GM18502 (cell line): ENCODE measurements at regions not wholly inside any gene's neighbourhood (a gene's known extent, or its start where the extent isn't known, plus 50 kb on each side); places are given as distances from the start of the nearest gene placed in this dataset.

ENCODE experiments used
- ATAC-seq: cut with Tn5 transposase; IDR thresholded peaks from one replicate; pipeline ENCODE4 v1.9.1; 2021; ENCODE audit warnings: mild to moderate bottlenecking; ENCODE audit not compliant: unreplicated experiment, poor library complexity

DNA sequence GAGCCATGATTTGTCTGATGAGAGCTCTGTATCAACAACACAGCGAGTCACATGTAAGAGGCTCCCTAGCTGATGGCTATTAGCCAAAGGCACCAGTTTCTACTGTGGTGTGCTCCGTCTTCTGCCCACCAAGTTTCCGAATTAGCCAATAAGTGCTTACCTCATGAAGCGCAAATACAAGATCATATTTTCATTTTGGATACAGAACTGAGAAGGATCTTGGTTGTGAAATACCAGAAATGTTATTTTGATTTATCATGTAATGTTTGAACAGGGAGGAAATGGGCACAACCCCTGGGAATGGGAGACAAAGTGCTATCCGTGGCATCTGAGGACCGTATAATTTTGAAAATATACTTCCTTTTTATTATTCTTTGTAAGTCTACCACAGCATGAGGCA is 234.3 kb downstream of the DACT1 start:
- no peak for ATAC-seq

DNA sequence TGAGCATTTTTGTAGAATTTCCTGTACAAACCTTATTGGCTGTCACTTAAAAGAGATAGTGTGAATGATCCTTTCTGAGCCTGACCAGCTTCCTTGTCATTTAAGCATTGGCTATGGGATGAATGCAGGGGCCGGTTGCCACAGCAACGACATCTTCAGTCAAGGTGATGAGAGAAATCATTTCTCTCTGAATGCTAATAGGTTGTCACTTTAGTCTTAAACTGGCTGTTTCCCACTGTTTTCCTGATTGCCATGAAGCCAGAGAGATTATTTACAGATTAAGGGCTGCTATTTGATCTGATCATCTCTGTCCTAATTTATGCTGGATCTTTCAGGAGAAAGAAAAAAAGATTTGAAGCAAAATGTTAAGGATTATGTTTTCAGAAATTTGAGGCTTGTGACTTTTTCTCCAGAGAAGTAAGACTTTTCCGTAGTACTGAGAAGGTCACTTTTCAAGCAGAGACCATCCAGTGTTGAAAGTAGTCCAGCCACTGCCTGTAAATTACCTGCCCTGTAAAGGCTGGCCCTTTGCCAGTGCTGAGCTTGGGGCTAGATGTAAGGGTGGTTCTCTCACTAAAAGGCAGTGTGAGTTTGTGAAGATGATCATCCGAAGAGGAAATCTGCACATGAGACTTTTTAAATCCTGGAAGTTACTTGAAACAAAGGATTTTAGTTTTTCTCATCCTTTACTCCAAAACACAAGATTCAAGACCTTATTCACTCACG is 235.6 kb downstream of the DACT1 start:
- ATAC-seq, result no peak

DNA sequence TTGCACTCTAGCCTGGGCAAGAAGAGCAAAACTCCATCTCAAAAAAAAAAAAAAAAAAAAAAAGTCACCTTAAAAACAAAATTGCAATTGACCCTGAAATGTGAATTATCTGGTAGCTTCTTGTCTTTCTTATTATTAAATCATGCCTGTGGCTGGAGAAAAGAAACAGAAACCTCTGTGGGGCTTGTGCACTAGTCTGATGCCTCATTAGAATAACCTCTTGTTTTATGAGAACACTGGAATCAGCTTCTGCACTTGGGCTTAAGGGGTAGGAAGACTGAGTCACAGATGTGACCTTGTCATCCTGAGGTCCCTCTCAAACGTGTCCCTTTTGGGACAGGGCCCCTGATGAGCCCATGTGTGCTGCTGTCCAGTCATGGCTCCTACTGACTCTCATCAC is 237.9 kb downstream of the DACT1 start:
- ATAC-seq, result no peak

DNA sequence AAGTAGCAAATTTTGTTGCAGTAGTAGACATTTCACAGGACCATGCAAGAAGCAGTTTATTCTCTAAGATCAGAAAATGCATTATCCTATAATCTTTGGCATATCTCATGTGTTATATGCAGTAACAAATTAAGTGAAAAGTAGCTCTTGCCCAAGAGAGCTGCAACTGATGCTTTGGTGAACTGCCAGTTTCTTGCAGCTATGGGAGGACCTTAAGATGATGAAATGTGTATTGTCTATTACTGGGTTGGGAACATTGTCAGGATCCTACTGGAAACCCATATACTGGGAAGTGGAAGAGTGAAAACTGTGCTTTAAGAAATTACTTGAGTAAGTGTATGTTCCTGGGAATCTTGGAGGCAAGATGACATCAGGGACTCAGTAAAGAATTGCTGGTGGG is 238.8 kb downstream of the DACT1 start:
- ATAC-seq, result no peak

DNA sequence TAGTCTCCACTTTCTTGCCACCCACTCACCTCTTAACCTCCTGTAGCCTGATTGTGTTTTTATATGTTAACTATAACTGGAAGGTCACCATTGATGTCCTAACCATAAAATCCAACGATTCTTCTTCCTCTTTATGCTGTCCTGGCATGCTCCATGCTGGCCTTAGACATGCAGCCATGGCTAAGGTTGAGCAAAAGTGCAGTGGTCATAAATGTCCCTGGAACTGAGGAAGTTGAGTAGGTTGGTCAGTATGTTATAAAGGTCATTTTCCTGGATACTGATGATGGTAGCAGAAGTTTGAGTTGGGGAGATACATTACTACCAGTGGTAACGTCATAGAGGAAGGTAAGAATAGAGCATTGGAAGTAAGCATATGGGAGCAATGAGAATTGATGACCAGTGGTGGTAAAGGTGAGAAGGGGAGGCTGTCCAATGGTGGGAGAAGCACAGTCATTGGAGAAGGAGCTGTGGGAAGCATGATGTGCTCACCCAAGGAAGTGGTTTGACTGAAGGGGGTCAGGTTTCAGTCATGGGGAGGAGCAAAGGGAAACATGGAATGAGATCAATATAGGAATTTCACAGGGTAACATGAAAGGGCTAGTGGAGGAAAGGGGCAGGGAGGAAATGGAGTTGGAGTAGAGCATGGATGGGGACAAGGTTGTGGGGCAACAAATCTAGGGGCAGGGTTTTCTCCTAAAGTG is 240.8 kb downstream of the DACT1 start:
- ATAC-seq, result no peak

DNA sequence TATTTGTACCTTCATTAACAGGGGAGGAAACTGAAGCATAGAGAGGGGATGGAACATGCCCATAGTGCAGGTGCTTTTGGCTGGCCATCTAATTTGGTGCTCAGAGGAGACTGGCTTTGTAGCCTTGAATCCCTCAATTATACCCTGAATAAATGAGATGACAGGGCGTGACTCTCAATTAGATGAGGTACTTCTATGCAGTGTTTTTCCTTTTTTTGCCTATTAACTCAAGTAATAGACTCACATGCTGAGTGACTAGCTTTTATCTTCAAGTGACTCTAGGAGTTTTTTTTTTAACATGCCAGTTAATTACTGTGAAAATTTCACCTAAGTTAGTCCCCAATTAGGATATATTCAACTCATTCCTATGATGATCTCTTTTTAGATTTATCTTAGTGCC is 243.7 kb downstream of the DACT1 start:
- ATAC-seq, result no peak

DNA sequence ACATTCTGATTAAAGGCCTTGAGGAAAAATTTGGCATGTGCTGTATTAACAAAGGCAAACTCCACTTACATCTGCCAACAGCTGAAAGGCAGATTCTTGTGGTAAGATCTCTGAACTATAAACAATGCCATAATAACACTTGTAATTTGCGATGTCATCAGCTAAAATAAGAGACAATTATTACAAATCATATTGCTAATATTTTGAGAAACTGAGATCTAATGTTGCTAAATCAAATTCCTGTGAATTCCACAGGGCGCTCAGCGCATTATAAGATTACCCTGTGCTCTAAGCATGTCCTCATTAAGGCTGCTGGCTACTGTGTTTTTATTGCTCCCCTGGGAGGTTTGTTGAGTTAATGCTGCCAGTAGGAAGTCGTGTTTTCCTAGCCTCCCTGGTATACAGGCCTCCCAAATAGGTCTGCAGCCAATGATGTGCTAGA is 244.8 kb downstream of the DACT1 start:
- no peak for ATAC-seq

DNA sequence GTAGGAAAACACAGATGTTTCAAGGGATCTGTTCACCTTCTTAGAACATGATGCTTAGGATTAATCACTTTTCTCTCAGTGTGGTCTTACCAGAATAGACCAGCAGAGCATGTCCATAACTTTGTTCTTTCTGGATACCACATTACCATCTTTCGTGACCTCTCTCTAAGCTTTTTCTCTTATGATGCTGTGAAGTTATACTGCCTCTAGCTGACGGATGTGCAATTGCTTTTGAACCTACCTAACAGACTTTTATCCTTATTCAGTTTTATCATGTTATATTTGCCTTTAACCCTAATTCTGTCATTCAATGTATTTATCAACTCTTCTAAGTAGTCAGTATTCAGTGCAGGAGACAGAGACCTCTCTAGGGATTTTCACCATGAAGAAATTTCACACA is 246.7 kb downstream of the DACT1 start:
- no peak for ATAC-seq

DNA sequence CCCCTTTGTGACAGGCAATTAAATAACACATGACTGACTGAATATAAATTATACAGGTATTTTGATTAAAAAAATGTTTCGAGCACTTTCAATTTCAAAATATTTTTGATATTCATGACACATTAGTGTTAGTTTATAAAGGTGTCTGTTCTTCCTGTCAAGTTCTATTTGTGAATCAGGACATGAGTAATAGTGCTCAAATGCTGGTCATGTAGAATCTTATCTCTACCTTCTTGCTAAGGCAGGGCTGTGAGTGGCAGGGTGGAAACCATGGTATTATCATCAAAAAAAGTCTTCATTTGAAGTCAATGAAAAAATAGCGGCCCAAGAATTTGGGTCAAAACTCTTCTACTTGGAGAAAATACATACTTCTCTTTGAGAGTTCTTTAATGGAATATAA is 250.2 kb downstream of the DACT1 start:
- no peak for ATAC-seq

DNA sequence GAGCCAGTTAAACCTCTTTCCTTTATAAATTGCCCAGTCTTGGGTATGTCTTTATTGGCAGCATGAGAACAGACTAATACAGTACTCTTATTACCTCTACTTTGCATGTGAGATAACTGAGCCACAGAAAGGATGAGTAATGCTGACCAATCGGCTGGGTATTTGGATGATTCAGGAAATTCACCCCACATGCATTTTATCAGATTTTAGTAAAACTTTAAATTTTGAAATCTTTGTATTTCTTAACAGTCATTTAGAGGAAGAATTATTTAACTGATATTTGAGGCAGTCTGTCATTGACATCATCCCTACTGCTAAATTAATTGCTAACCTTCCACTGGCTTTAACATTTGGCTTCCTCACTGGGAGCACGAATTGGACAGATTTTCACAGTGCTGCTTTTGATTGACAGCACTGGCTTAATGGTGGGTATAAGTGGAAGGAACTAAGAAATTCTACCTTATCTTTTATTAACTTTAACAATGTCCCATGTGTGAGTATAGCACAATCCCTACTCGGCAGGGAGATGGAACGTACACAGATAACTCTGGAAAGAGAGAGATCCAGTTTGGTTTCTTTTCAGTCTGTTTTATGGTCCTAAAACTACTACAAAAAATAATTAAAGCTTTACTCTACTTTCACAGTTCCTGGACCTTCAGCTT is 261.0 kb downstream of the DACT1 start:
- no peak for ATAC-seq

DNA sequence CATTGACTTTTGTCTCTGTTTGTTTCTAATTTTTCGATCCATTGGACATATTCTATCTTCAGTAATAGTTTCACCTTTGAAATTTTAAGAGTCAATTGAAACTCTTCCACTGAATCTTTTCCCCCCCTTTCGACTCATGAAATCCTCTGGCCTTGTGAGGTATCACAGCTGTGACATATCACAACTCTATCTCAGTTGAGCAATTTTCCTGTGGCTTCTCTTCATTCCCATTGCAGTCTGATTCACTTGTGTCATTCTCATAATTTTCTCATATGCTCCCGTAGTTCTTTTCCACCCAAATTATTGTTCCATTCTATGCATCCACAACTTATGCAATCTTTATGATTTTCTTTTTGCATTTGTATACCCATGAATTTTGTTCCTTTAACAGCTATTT is 261.6 kb downstream of the DACT1 start:
- no peak for ATAC-seq

DNA sequence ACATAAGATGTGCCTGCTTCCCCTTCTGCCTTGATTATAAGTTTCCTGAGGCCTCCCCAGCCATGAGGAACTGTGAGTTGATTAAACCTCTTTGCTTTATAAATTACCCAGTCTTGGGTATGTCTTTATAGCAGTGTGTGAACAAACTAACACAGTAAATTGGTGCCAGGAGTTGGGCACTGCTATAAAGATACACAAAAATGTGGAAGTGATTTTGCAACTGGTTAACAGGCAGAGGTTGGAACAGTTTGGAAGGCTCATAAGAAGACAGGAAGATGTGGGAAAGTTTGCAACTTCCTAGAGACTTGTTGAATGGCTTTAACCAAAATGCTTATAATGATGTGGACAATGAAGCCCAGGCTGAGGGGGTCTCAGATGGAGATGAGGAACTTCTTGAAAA is 264.1 kb downstream of the DACT1 start:
- ATAC-seq, result no peak

DNA sequence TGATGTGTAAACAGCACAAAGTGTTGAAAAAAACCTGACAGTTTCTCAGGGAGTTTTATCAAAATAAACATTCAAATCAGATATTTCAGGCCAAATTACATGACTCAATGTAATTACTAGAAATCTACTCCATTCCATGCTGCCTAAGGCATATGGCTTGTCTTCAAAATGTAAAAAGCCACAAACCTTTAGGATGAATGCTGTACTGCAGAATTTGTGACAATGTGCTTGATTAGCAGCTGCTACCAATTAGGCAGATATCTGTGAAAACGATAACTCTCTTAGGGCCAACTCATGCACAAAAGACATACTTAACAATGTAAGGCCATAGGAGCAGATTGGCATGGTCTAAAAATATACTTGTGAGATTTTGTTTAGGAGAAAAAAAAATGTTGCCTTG is 267.0 kb downstream of the DACT1 start:
- no peak for ATAC-seq

DNA sequence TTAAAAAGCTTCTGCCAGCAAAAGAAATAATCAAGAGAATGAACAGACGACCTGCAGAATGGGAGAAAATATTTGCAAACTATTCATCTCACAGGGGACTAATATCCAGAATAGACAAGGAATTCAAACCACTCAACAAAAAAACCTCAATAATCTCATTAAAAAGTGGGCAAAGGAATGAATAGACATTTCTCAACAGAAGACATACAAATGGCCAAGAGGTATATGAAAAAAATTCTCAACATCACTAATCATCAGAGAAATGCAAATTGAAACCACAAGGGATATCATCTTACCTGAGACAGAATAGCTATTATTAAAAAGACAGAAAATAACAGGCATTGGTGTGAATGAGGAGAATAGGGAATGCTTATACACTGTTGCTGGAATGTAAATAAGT is 270.0 kb downstream of the DACT1 start:
- no peak for ATAC-seq

DNA sequence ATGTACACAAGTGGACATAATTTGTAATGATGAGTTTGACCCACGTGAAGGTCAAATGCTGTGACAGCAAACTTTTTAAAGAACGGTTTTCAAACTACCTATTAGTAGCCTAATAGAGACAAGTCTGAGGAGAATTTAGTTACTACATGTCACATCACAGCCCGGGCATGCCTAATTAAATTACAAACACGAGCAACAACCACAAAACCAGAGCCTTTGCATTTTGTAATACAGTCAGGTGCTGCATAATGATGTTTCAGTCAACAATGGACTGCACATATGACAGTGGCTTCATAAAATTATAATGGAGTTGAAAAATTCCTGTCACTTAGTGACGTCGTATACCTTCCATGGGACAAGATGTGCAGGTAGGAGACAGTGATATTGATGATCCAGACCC is 274.5 kb downstream of the DACT1 start:
- no peak for ATAC-seq

DNA sequence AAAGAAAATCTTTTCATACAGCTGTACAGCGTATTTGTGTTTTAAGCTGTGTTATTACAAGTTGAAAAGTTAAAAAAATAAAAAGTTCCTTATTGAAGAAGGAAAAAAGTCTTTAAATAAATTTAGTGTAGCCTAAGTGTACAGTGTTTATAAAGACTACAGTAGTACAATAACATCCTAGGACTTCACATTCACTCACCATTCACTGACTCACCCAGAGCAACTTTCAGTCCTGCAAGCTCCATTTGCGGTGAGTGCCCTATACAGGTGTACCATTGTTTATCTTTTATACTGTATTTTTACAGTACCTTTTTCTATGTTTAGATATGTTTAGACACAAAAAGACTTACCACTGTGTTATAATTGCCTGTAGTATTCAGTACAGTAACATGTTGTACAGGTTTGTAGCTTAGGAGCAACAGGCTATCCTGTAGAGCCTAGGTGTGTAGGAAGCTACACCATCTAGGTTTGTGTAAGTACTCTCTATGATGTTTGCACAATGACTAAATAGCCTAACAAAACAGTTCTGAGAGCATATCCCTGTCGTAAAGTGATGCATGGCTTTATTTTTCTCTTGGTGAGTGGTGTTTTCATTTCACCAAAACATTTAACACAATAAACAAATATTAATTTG is 275.2 kb downstream of the DACT1 start:
- no peak for ATAC-seq

DNA sequence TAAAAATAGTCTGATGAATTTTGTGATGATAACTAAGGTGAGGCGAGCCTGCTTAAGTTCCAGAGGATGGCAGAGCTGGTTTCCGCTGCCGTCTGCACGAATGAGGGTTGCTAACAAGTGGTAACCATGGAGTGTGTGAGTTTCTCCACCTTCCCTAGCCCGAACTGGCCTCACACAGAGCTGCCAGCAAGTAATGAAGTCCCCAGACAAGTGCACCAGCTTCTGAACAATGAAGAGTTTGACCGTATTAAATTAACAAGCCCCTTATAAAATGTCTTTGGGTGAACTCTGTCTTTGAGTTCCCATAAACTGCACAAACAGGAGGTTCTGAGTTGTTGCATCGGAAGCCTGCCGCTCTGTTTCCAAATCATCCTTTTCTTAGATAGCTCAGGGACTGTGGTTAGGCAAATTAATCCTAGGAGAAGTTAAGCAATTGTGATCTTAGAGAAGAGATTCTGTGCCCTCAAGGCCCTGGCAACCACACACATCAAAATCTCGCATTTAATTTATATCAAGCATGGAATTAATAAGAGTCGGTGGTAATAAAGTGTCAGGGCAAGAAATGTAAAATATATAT is 274.1 kb upstream of the DAAM1 start:
- ATAC-seq, result no peak

DNA sequence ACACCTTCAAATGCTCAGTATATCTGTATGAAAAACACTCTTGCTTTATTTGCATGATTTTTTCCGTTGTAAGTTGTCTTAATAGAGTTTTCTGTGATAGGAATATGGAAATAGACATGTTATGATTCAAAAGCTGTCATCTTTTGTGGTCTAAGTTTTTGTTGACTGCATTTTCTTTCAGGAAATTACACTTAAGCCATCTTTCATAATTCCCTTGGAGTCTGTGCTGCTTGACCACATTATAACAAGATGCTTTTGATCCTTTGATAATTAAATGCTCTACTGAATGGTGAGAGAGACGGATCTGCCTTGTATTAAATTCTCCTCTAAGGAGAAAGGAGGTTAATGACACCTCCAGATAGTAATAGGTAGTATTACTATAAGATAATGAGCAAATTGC is 272.8 kb upstream of the DAAM1 start:
- ATAC-seq, result no peak

DNA sequence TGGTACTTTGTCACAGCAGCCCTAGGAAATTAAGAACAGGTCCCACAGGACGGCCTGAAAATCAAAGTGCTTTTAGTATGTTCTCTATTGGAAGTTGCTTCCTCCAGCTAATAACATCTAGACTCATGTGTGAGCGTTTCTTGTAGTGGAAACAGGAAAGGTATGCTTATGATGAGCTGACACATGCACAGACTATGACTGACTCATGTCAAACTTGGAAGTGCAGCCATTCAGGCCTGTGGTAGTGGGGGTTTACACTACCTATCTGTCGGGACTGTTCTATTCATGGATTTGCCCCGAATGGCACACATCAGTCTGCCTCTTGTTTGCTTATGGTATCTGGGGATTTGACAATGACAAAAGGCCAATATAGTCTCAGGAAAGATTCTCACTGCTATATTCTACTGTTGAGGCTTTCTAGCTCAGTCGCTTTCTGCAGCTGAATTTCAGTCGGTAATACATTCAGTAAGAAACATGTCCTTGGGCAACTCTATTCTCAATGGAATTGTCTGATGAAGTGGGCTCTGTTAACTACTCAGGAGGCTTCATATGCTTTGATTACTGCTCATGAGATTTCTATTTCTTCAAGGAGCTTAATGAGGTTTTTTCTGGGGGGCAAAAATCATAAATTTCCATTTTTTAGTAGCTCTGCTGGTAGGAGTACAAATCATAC is 270.3 kb upstream of the DAAM1 start:
- no peak for ATAC-seq

DNA sequence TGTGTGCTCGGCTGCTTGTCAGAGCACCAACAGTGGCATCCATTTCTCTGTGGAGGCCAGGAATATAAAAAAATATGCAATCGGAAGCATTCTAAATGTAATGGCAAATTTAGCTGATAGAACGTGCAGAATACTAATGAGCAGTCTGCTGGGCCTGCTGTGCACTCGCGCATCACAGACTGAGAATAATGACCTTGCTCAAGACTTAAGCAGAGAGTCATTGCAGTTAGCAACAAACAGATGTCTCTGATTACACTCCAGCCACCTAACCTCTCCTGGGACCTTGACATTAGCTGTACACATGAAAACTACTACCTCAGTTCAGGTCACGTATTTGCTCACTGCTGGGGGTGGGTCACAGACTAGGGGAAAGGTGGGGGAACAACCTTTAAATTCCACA is 269.2 kb upstream of the DAAM1 start:
- no peak for ATAC-seq
